HG03095 (cell line): ENCODE measurements at regions not wholly inside any gene's neighbourhood (a gene's known extent, or its start where the extent isn't known, plus 50 kb on each side); places are given as distances from the start of the nearest gene placed in this dataset.

Experiments
- ATAC-seq: cut with Tn5 transposase; IDR thresholded peaks from one replicate; pipeline ENCODE4 v1.9.1; 2021; ENCODE audit warnings: moderate library complexity; ENCODE audit not compliant: unreplicated experiment

- no peak for ATAC-seq
Measured at GRCh38 chr9:85430659-85431338, 311.0 kb downstream of the AGTPBP1 start.

- no peak for ATAC-seq
Measured at GRCh38 chr9:85428230-85428629, 313.5 kb downstream of the AGTPBP1 start.

GRCh38 chr9:85427772-85428171 is 314.0 kb downstream of the AGTPBP1 start:
- no peak for ATAC-seq

GRCh38 chr9:85425153-85425611 is 316.6 kb downstream of the AGTPBP1 start:
- no peak for ATAC-seq

- no peak for ATAC-seq
Measured at GRCh38 chr9:85423422-85423821, 318.3 kb downstream of the AGTPBP1 start.

- no peak for ATAC-seq
Measured at GRCh38 chr9:85421641-85422040, 320.1 kb downstream of the AGTPBP1 start.

- ATAC-seq, result no peak
Measured at GRCh38 chr9:85420750-85421149, 321.0 kb downstream of the AGTPBP1 start.

GRCh38 chr9:85417674-85418073 is 324.1 kb downstream of the AGTPBP1 start:
- no peak for ATAC-seq

GRCh38 chr9:85416715-85417114 is 325.0 kb downstream of the AGTPBP1 start:
- no peak for ATAC-seq

- ATAC-seq, result no peak
Measured at GRCh38 chr9:85414390-85414789, 327.4 kb downstream of the AGTPBP1 start.

- no peak for ATAC-seq
Measured at GRCh38 chr9:85408494-85408893, 333.3 kb downstream of the AGTPBP1 start.

GRCh38 chr9:85405566-85405950 is 336.2 kb downstream of the AGTPBP1 start:
- no peak for ATAC-seq

- ATAC-seq, result no peak
Measured at GRCh38 chr9:85404911-85405565, 336.7 kb downstream of the AGTPBP1 start.

- ATAC-seq, result no peak
Measured at GRCh38 chr9:85402551-85402950, 339.2 kb downstream of the AGTPBP1 start.

- ATAC-seq, result no peak
Measured at GRCh38 chr9:85401998-85402397, 339.8 kb downstream of the AGTPBP1 start.

GRCh38 chr9:85397005-85397404 is 344.7 kb downstream of the AGTPBP1 start:
- ATAC-seq, result no peak

- ATAC-seq, result no peak
Measured at GRCh38 chr9:85392260-85392659, 349.5 kb downstream of the AGTPBP1 start.

- ATAC-seq, result no peak
Measured at GRCh38 chr9:85377731-85378289, 363.9 kb downstream of the AGTPBP1 start.

- ATAC-seq, result no peak
Measured at GRCh38 chr9:85368781-85369180, 373.0 kb downstream of the AGTPBP1 start.

- no peak for ATAC-seq
Measured at GRCh38 chr9:85359161-85359560, 382.6 kb downstream of the AGTPBP1 start.

- no peak for ATAC-seq
Measured at GRCh38 chr9:85349046-85349445, 392.7 kb downstream of the AGTPBP1 start.

- no peak for ATAC-seq
Measured at GRCh38 chr9:85347541-85347940, 394.2 kb downstream of the AGTPBP1 start.
